Mucosa of descending colon (tissue), 3 donors: ENCODE measurements at regions not wholly inside any gene's neighbourhood (a gene's known extent, or its start where the extent isn't known, plus 50 kb on each side); places are given as distances from the start of the nearest gene placed in this dataset.

Experiments
- ATAC-seq: fragments of 200-7000 bp; cut with Tn5 transposase; one replicate; pipeline ENCODE4 v1.9.1; 2020; ENCODE audit warnings: mild to moderate bottlenecking, moderate library complexity
- DNase-seq, 3 donors: peaks; one replicate each; pipeline ENCODE4 v3.0.0-alpha.2; 2020
- H3K36me3 ChIP-seq: fragments of 200-600 bp; one replicate; pipeline ENCODE4 v1.8.0; 2021; ENCODE audit warnings: low read depth, mild to moderate bottlenecking
- H3K4me1 ChIP-seq: fragments of 200-600 bp; one replicate; pipeline ENCODE4 v1.8.0; 2021; ENCODE audit warnings: low read depth, mild to moderate bottlenecking
- H3K4me3 ChIP-seq: fragments of 200-600 bp; one replicate; pipeline ENCODE4 v1.8.0; 2021; ENCODE audit warnings: mild to moderate bottlenecking
- H3K9me3 ChIP-seq: fragments of 200-600 bp; one replicate; pipeline ENCODE4 v1.8.0; 2021; ENCODE audit warnings: mild to moderate bottlenecking
- CTCF ChIP-seq: fragments of 200-600 bp; IDR thresholded peaks from one replicate; pipeline ENCODE4 v1.8.0; 2022; ENCODE audit warnings: antibody characterized with exemption, mild to moderate bottlenecking
- intact Hi-C, 2 donors: fragments of 100-400 bp; cut with DNase I in 1 of 2; cut with micrococcal nuclease in 1 of 2; formaldehyde crosslinking; loops; one replicate each; pipeline versions ENCODE4 v1.11.0 to v1.11.1; 2022; cut with DNase I, micrococcal nuclease
- donor health status: DM: no; HTN: no; CAD: no; lungs with moderate emphysema.
- donor health status: DM: no; HTN: no; CAD: no.
- donor health status: DM: no; HTN: yes; CAD: no.

GRCh38 chr1:58304346-58304975, 242.1 kb downstream of the OMA1 start:
- no peaks in the 10 kb centered on the region for H3K9me3 ChIP-seq
- H3K4me3 ChIP-seq, result no peak overlapping the region
- DNase-seq, result no peak
- H3K36me3 ChIP-seq, result no peaks in the 10 kb centered on the region
- no peaks in the 10 kb centered on the region for H3K4me1 ChIP-seq
- intact Hi-C loops, result no loop called here
- no peak for TF ChIP-seq CTCF
- ATAC-seq, result no peak

- Histone ChIP-seq H3K4me1 (no peaks in the 10 kb centered on the region), H3K4me3 (no peak overlapping the region), H3K9me3 (no peaks in the 10 kb centered on the region), H3K36me3 (no peaks in the 10 kb centered on the region)
- TF ChIP-seq CTCF, result no peak
- no peak for DNase-seq
- no peak for ATAC-seq
- intact Hi-C loops, result no loop called here
Measured at GRCh38 chr1:58303841-58304240, 242.7 kb downstream of the OMA1 start.

- ATAC-seq (no peak), DNase-seq (no peak)
- no peak overlapping the region for H3K4me3 ChIP-seq
- H3K36me3 ChIP-seq, result no peaks in the 10 kb centered on the region
- no peaks in the 10 kb centered on the region for H3K9me3 ChIP-seq
- H3K4me1 ChIP-seq, result no peaks in the 10 kb centered on the region
- TF ChIP-seq CTCF, result no peak
- intact Hi-C loops, result no loop called here
Measured at GRCh38 chr1:58293388-58293787, 253.1 kb downstream of the OMA1 start.

GRCh38 chr1:58290685-58291372, 255.7 kb downstream of the OMA1 start:
- ATAC-seq, result no peak
- Histone ChIP-seq H3K4me1 (no peaks in the 10 kb centered on the region), H3K4me3 (no peak overlapping the region), H3K36me3 (no peaks in the 10 kb centered on the region), H3K9me3 (no peaks in the 10 kb centered on the region)
- DNase-seq, result peak in 1 of 3 donors; percentile 5
- no peak for TF ChIP-seq CTCF
- intact Hi-C loops, result no loop called here

GRCh38 chr1:58288624-58289142, 257.8 kb downstream of the OMA1 start:
- no peak for TF ChIP-seq CTCF
- DNase-seq, result no peak
- no peak for ATAC-seq
- Histone ChIP-seq H3K36me3 (no peaks in the 10 kb centered on the region), H3K4me3 (no peak overlapping the region), H3K9me3 (no peaks in the 10 kb centered on the region), H3K4me1 (no peaks in the 10 kb centered on the region)
- intact Hi-C loops, result no loop called here
